Amniotic epithelial cell (primary cell): ENCODE measurements at regions not wholly inside any gene's neighbourhood (a gene's known extent, or its start where the extent isn't known, plus 50 kb on each side); places are given as distances from the start of the nearest gene placed in this dataset.

ENCODE experiments used
- DNase-seq: peaks from one replicate; pipeline ENCODE4 v3.0.0-alpha.2; 2010; ENCODE audit warnings: low read depth

- DNase-seq, result no peak
Observed at GRCh38 chr22:47858773-47859306, 1096.4 kb downstream of the TBC1D22A start.

GRCh38 chr22:47854680-47855079 is 1092.2 kb downstream of the TBC1D22A start:
- no peak for DNase-seq

- DNase-seq, result peak; percentile 10
Observed at GRCh38 chr22:47854251-47854650, 1091.8 kb downstream of the TBC1D22A start.

- no peak for DNase-seq
Observed at GRCh38 chr22:47853750-47854149, 1091.3 kb downstream of the TBC1D22A start.

GRCh38 chr22:47851586-47851985 is 1089.1 kb downstream of the TBC1D22A start:
- DNase-seq, result no peak

GRCh38 chr22:47850644-47851151 is 1088.2 kb downstream of the TBC1D22A start:
- no peak for DNase-seq

GRCh38 chr22:47849576-47849975 is 1087.1 kb downstream of the TBC1D22A start:
- no peak for DNase-seq

- DNase-seq, result no peak
Observed at GRCh38 chr22:47848184-47848920, 1085.9 kb downstream of the TBC1D22A start.

GRCh38 chr22:47847131-47847890 is 1084.9 kb downstream of the TBC1D22A start:
- DNase-seq, result no peak

GRCh38 chr22:47846206-47846605 is 1083.8 kb downstream of the TBC1D22A start:
- no peak for DNase-seq

GRCh38 chr22:47842119-47842518 is 1079.7 kb downstream of the TBC1D22A start:
- no peak for DNase-seq

- no peak for DNase-seq
Observed at GRCh38 chr22:47841156-47841555, 1078.7 kb downstream of the TBC1D22A start.

- no peak for DNase-seq
Observed at GRCh38 chr22:47839595-47840227, 1077.3 kb downstream of the TBC1D22A start.

- DNase-seq, result no peak
Observed at GRCh38 chr22:47837703-47838102, 1075.3 kb downstream of the TBC1D22A start.

GRCh38 chr22:47836957-47837356 is 1074.5 kb downstream of the TBC1D22A start:
- DNase-seq, result peak; percentile 30

- peak; percentile 84 for DNase-seq
Observed at GRCh38 chr22:47835726-47836125, 1073.3 kb downstream of the TBC1D22A start.

- no peak for DNase-seq
Observed at GRCh38 chr22:47826016-47826415, 1063.6 kb downstream of the TBC1D22A start.

- DNase-seq, result no peak
Observed at GRCh38 chr22:47822422-47822821, 1060.0 kb downstream of the TBC1D22A start.

- no peak for DNase-seq
Observed at GRCh38 chr22:47818496-47818895, 1056.0 kb downstream of the TBC1D22A start.

GRCh38 chr22:47817380-47817779 is 1054.9 kb downstream of the TBC1D22A start:
- DNase-seq, result no peak

GRCh38 chr22:47816863-47817210 is 1054.4 kb downstream of the TBC1D22A start:
- DNase-seq, result no peak

GRCh38 chr22:47816121-47816862 is 1053.8 kb downstream of the TBC1D22A start:
- DNase-seq, result no peak
